B cell (primary cell): ENCODE measurements at regions not wholly inside any gene's neighbourhood (a gene's known extent, or its start where the extent isn't known, plus 50 kb on each side); places are given as distances from the start of the nearest gene placed in this dataset.

Experiments used
- ATAC-seq: fragments of 200-7000 bp; cut with Tn5 transposase; one replicate; pipeline ENCODE4 v1.10.0; 2021; ENCODE audit warnings: low read depth, mild to moderate bottlenecking, moderate number of reproducible peaks, moderate library complexity
- CTCF ChIA-PET: fragments of 350-600 bp; sonication (Branson Sonifier 250); formaldehyde crosslinking; loops from one replicate; lab custom pipeline; 2021; ENCODE audit warnings: antibody characterized with exemption, inconsistent platforms; lab: Charles Lee
- POLR2A ChIA-PET: fragments of 350-600 bp; sonication (Branson Sonifier 250); formaldehyde crosslinking; loops from one replicate; lab custom pipeline; 2021; ENCODE audit warnings: antibody characterized with exemption; lab: Charles Lee
- DNase-seq: peaks from one replicate; pipeline ENCODE4 v3.0.0; 2013
- H2AFZ ChIP-seq: 2 replicates; pipeline ENCODE4 v1.6.1; 2012; ENCODE audit warnings: mild to moderate bottlenecking, low read depth, low read length; ENCODE audit not compliant: insufficient read depth, poor library complexity, severe bottlenecking
- H3K27ac ChIP-seq, 2 donors: 1 replicate in 1 of 2; 2 replicates in 1 of 2; pipeline ENCODE4 v1.5.1; 2012 to 2013; ENCODE audit warnings: low read length in 2 of 2, mild to moderate bottlenecking in 2 of 2, moderate library complexity in 1 of 2
- H3K27me3 ChIP-seq, 4 experiments: fragments of 200-600 bp in 1 of 4; sonication (generic) in 1 of 4; replicated peaks in 1 of 4; 1 replicate in 2 of 4; 2 replicates in 2 of 4; pipeline versions ENCODE4 v1.6.1 to v1.7.0; 2013 to 2016; ENCODE audit warnings: low read length in 3 of 4, mild to moderate bottlenecking in 2 of 4, mixed read lengths in 1 of 4, moderate library complexity in 1 of 4; ENCODE audit not compliant: insufficient read depth in 4 of 4, control insufficient read depth in 3 of 4; ENCODE audit errors: control extremely low read depth in 1 of 4
- H3K36me3 ChIP-seq, 2 experiments: replicated peaks in 1 of 2; 1 replicate in 1 of 2; 2 replicates in 1 of 2; pipeline versions ENCODE4 v1.6.1 to v1.7.1; 2013; ENCODE audit warnings: low read length in 1 of 2; ENCODE audit not compliant: insufficient read depth in 2 of 2, control insufficient read depth in 1 of 2; ENCODE audit errors: control extremely low read depth in 1 of 2, extremely low read depth in 1 of 2
- H3K4me1 ChIP-seq, 2 donors: fragments of 200-600 bp in 1 of 2; sonication (generic) in 1 of 2; 1 replicate in 1 of 2; 2 replicates in 1 of 2; pipeline versions ENCODE4 v1.5.1 to v1.6.1; 2013 to 2017; ENCODE audit warnings: low read length in 2 of 2; ENCODE audit not compliant: control insufficient read depth in 2 of 2, insufficient read depth in 2 of 2
- H3K4me2 ChIP-seq: replicated peaks from 2 replicates; pipeline ENCODE3; 2012; ENCODE audit warnings: mild to moderate bottlenecking, low read depth, low read length; ENCODE audit not compliant: poor library complexity, severe bottlenecking
- H3K4me3 ChIP-seq, 5 experiments: fragments of 200-600 bp in 1 of 5; sonication (generic) in 1 of 5; 1 replicate in 3 of 5; 2 replicates in 2 of 5; pipeline versions ENCODE4 v1.5.1 to v1.7.0; 2011 to 2016; ENCODE audit warnings: low read length in 4 of 5, mild to moderate bottlenecking in 4 of 5, low read depth in 2 of 5, control low read depth in 1 of 5, moderate library complexity in 1 of 5; ENCODE audit not compliant: insufficient read depth in 1 of 5; ENCODE audit errors: control extremely low read depth in 1 of 5, extremely low read depth in 1 of 5
- H3K79me2 ChIP-seq: fragments of 200-600 bp; sonication (generic); one replicate; pipeline ENCODE4 v1.6.0; 2016; ENCODE audit warnings: low read length; ENCODE audit not compliant: control insufficient read depth, insufficient read depth
- H3K9ac ChIP-seq: fragments of 200-600 bp; sonication (generic); 2 replicates; pipeline ENCODE4 v1.6.1; 2017; ENCODE audit warnings: mild to moderate bottlenecking, low read length, moderate library complexity
- H3K9me3 ChIP-seq, 3 donors: one replicate each; pipeline versions ENCODE4 v1.6.1 to v1.7.1; 2013; ENCODE audit warnings: low read length in 2 of 3; ENCODE audit not compliant: control insufficient read depth in 2 of 3, insufficient read depth in 1 of 3; ENCODE audit errors: control extremely low read depth in 1 of 3
- H4K20me1 ChIP-seq: 2 replicates; pipeline ENCODE4 v1.6.0; 2012; ENCODE audit warnings: mild to moderate bottlenecking, low read length; ENCODE audit not compliant: insufficient read depth, control insufficient read depth, poor library complexity, severe bottlenecking
- H3K27ac Mint-ChIP-seq: one replicate; pipeline ENCODE4 v1.8.0; 2021; ENCODE audit warnings: mixed read lengths
- H3K27me3 Mint-ChIP-seq: one replicate; pipeline ENCODE4 v1.8.0; 2021; ENCODE audit warnings: mixed read lengths
- H3K4me1 Mint-ChIP-seq: one replicate; pipeline ENCODE4 v1.8.0; 2021; ENCODE audit warnings: mixed read lengths
- H3K4me3 Mint-ChIP-seq: one replicate; pipeline ENCODE4 v1.8.0; 2021; ENCODE audit warnings: mixed read lengths
- H3K9me3 Mint-ChIP-seq: one replicate; pipeline ENCODE4 v1.8.0; 2022; ENCODE audit warnings: mixed read lengths; ENCODE audit not compliant: insufficient read depth
- EZH2 ChIP-seq: IDR thresholded peaks from 2 replicates; pipeline ENCODE4 v1.6.1; 2012; ENCODE audit warnings: borderline replicate concordance, low read depth, mild to moderate bottlenecking, moderate library complexity, low read length; ENCODE audit not compliant: insufficient read depth, poor library complexity, severe bottlenecking
- WGBS: methylation state at CpG from one replicate; pipeline ENCODE4 v1.1.5; 2013; ENCODE audit warnings: missing lambda C conversion rate; ENCODE audit not compliant: insufficient coverage; 5-methylcytosine and 5-hydroxymethylcytosine counted together
- intact Hi-C: fragments of 100-400 bp; cut with micrococcal nuclease; formaldehyde crosslinking; loops from one replicate; pipeline ENCODE4 v1.10.0; 2022
- TF ChIP-seq, protein P1 (sequence below): fragments of 200-600 bp; IDR thresholded peaks from one replicate; pipeline ENCODE4 v1.8.0; 2022; ENCODE audit warnings: antibody characterized with exemption, mild to moderate bottlenecking

GRCh38 chr3:132084982-132085381 lies 50.2 kb upstream of the CPNE4 start:
- no peak overlapping the region for H3K27ac Mint-ChIP-seq
- CTCF ChIA-PET = no interaction called here
- no peak overlapping the region for H3K27ac ChIP-seq

DNA sequence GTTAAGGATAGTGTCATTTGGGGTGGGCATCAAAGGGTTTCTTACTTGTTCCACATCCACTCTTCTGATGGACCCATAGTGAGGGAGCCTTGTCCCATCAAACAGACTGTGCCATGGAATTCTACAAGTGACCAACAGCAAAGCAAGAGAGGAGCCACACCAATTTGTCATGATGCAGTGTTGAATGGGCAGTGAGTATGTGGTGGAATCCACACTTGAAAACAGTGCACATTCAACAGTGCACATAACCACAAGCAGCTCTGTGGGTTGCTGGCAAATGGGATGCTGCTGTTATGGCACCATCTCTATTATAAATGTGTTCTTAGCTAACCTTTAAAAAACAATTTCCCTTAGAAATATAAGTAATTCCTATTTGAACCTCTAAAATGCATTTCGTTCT lies 52.5 kb upstream of the CPNE4 start:
- POLR2A ChIA-PET = no interaction called here

More at GRCh38 chr3:132084982-132085381, 50.2 kb upstream of the CPNE4 start:
- no peaks in the 10 kb centered on the region for H3K4me1 Mint-ChIP-seq
- intact Hi-C loops = no loop called here
- H3K4me1 ChIP-seq = no peaks in the 10 kb centered on the region
- H3K9me3 Mint-ChIP-seq = no peaks in the 10 kb centered on the region
- no peak for DNase-seq
- no peak overlapping the region for H3K4me2 ChIP-seq
- H3K9me3 ChIP-seq = no peaks in the 10 kb centered on the region
- no peak for TF ChIP-seq EZH2
- TF ChIP-seq, protein P1, sequence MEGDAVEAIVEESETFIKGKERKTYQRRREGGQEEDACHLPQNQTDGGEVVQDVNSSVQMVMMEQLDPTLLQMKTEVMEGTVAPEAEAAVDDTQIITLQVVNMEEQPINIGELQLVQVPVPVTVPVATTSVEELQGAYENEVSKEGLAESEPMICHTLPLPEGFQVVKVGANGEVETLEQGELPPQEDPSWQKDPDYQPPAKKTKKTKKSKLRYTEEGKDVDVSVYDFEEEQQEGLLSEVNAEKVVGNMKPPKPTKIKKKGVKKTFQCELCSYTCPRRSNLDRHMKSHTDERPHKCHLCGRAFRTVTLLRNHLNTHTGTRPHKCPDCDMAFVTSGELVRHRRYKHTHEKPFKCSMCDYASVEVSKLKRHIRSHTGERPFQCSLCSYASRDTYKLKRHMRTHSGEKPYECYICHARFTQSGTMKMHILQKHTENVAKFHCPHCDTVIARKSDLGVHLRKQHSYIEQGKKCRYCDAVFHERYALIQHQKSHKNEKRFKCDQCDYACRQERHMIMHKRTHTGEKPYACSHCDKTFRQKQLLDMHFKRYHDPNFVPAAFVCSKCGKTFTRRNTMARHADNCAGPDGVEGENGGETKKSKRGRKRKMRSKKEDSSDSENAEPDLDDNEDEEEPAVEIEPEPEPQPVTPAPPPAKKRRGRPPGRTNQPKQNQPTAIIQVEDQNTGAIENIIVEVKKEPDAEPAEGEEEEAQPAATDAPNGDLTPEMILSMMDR = no peak
- H3K79me2 ChIP-seq = no peaks in the 10 kb centered on the region
- no peak overlapping the region for H3K4me3 ChIP-seq
- POLR2A ChIA-PET = no interaction called here
- no peaks in the 10 kb centered on the region for H3K27me3 Mint-ChIP-seq
- H3K27me3 ChIP-seq = no peaks in the 10 kb centered on the region
- H2AFZ ChIP-seq = no peak overlapping the region
- no peaks in the 10 kb centered on the region for H3K36me3 ChIP-seq
- H4K20me1 ChIP-seq = no peaks in the 10 kb centered on the region
- ATAC-seq = no peak
- H3K4me3 Mint-ChIP-seq = no peak overlapping the region
- H3K9ac ChIP-seq = no peak overlapping the region

More for the DNA sequence above, 52.5 kb upstream of the CPNE4 start:
- no peak overlapping the region for H3K4me3 Mint-ChIP-seq
- no peak overlapping the region for H2AFZ ChIP-seq
- CTCF ChIA-PET = no interaction called here
- DNase-seq = no peak
- no peaks in the 10 kb centered on the region for H3K9me3 Mint-ChIP-seq
- H4K20me1 ChIP-seq = no peaks in the 10 kb centered on the region
- no peak for ATAC-seq
- H3K9me3 ChIP-seq = no peaks in the 10 kb centered on the region
- no CpG with 5 or more reads among the region's 1 CpG for WGBS
- H3K4me2 ChIP-seq = no peak overlapping the region
- no peak overlapping the region for H3K27ac ChIP-seq
- H3K79me2 ChIP-seq = no peaks in the 10 kb centered on the region
- H3K27me3 ChIP-seq = no peaks in the 10 kb centered on the region
- no peaks in the 10 kb centered on the region for H3K36me3 ChIP-seq
- intact Hi-C loops = no loop called here
- peaks cover 3% of the 10 kb centered on the region for H3K27me3 Mint-ChIP-seq
- H3K4me3 ChIP-seq = no peak overlapping the region
- H3K9ac ChIP-seq = no peak overlapping the region
- H3K4me1 Mint-ChIP-seq = no peaks in the 10 kb centered on the region
- H3K4me1 ChIP-seq = no peaks in the 10 kb centered on the region
- TF ChIP-seq, protein P1 = no peak
- TF ChIP-seq EZH2 = no peak
- no peak overlapping the region for H3K27ac Mint-ChIP-seq
